Midbrain (tissue), 1 donor: ENCODE measurements at regions not wholly inside any gene's neighbourhood (a gene's known extent, or its start where the extent isn't known, plus 50 kb on each side); places are given as distances from the start of the nearest gene placed in this dataset.
"Not testable (repeated sequence)": the region's sequence is repeated elsewhere in the genome, so short reads cannot be mapped to it uniquely, and the experiment has no call there.

Experiments
- DNase-seq: peaks from one replicate; lab custom pipeline; 2025; lab: John Stamatoyannopoulos, UW

DNA sequence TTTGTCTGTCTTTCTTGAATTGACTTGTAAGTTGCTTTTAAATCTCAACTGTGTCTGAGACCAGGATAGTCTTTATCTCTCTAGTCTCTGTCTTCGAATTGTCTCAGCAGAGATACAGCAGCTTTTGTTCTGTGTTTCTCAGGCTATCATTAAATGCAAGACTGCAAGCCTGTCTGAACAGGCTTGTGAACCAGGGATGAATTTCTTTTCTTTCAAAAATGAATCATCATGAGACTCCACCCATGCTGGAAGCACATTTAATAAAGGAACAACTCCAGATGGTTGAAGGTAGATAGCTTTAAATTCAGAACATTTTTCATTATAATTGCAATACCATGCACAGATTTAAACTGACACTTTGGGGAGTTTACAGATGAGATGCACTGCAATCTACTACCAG, 155.9 kb downstream of the SEC23IP start:
- DNase-seq = no peak

DNA sequence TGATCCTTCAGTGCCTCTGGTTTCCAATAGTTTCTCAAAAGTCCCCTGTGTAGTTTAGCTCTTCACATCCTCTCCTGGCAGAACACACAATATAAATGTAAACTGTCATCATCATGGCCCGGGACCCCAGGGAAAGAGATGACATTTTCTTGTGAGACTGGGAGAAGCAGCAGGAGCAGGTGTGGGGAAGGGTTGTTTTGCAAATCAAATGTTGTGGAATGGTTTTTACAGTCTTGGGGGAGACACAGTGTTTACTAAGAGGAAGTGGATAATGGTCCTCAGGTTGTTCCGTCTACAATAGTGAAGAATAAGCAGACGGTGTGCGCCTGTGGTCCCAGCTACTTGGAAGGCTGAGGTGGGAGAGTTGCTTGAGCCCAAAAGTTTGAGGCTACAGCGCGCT, 159.1 kb downstream of the SEC23IP start:
- DNase-seq = no peak

DNA sequence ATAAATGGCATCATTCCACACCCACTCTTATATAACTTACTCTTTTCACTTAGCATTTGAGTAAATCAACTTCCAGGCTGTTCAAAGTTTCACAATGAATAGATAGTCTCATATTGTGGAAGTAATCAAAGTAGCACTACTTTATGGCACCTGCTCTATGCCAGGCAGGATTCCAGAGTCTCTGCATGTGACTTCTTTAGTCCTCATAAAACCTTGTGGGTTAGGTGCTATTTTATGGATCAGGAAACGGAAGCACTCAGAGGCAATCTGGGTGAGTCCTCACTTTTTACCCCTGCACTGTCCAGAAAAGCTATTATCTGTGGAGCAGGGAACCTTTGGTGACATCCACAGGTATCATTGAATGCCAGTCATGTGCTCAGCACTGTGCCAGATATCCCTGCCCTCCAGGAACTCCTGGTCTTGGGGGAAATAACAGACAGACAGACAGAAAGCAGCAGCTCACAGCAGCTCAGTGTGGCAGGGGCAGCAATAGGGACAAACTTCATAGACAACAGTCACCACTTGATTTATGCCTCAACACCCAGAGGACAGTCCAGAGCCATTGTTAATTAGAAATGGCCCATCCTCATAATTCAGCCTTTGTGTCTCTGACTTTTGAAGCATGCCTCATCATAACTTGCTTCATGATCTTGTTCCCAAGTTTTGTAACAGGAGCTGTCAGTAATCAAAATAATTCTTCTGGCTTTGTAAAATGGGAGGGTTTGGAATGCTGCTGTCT, 160.6 kb downstream of the SEC23IP start:
- DNase-seq = no peak

DNA sequence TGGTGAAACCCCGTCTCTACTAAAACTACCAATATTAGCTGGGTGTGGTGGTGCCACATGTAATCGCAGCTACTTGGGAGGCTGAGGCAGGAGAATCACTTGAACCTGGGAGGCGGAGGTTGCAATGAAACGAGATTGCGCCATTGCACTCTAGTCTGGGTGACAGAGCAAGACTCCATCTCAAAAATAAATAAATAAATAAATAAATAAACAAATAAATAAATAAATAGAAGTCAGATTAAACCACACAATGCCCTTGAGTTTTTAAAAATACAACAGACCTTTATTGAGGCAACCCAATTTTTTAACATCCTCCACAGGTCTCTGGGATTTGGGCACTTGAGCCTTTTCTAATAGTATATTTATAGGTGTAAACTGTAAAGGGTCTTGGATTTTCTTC, 167.3 kb downstream of the SEC23IP start:
- not testable (repeated sequence) for DNase-seq

DNA sequence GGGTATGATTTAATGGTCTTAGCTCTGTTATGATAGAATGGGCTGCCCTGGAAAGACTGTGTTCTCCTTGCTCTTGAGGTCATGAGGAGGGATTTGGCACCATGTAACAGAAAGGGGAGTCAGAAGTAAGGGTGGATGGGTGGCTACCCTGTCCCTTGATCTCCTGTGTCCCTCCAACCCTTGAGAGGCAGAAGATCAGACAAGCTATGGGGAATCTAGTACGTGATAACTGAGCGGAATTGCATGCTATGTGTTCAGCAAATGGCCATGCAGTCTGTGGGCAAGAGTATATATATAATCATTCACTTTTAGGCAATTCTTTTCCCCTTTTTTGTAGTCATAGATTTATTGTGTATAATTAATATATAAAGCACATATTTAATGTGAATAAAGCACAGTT, 174.9 kb downstream of the SEC23IP start:
- no peak for DNase-seq

DNA sequence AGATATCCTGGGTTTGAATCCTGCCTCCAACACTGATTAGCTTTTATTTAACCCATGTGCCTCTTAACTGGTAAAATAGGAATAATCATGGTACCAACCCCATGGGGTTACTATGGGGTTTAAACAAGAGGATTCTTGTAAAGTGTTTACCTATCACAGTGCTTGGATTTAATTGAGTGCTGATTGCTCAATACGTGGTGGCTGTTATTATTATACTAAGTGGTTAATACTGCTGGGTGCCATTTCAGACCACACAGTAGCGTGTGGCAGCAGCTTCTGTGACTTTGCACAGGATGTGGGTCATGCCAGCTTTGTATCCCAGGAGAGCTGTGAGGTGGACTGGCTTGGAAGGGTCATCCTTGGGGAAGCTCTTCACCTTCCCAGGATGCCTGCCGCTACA, 177.2 kb downstream of the SEC23IP start:
- DNase-seq = no peak

DNA sequence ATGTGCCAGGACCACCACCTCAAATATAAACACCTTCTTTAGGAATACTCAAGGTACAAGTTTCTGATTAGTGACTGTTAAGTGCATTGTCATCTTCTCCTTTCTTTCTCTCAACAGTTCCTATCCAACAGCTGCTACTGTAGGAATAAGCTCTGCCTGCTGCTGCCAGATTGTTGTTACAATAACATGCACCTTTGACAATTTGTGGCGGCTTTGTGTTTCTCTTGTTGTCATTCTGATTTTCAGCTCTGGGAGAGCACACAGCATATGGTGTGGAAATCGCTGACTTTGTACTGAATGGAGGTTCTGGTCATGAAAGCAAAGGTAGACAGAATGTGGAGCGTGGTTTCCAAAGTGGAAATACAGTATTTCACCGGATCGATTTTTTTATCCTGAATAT, 182.8 kb downstream of the SEC23IP start:
- DNase-seq = no peak

DNA sequence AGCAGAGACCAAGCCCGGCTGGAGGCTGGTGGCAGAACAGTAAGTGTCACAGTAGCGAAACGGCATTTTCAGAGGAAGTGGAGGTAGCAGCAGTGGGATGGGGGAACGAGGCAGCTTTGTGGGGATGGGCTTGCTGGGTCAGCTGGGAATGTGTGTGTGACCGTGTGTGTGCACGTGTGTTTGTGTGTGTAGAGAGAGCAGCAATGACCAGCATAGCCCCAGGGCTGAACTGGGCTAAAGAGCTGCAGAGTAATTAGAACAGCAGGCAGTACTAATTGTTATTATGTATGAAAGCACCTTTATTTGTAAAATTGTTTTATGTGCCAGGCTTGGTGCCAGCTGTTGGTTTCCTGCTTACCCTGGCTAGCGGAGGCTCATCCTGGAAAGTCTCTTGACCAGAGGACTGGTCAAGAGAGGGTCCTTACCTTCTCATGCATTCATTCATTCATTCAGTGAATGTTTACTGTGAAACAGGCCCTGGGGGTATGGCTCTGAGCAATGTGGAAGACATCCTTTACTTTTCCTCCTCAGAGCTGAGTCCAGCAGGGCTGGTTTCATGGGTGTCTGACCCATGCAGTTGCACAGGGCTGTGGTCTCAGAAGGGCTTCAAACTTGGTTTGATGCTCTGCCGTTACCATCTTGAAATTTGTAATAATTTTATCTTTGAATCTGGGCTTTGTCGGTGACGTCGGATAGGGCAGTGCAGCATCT, 184.6 kb downstream of the SEC23IP start:
- DNase-seq = no peak

DNA sequence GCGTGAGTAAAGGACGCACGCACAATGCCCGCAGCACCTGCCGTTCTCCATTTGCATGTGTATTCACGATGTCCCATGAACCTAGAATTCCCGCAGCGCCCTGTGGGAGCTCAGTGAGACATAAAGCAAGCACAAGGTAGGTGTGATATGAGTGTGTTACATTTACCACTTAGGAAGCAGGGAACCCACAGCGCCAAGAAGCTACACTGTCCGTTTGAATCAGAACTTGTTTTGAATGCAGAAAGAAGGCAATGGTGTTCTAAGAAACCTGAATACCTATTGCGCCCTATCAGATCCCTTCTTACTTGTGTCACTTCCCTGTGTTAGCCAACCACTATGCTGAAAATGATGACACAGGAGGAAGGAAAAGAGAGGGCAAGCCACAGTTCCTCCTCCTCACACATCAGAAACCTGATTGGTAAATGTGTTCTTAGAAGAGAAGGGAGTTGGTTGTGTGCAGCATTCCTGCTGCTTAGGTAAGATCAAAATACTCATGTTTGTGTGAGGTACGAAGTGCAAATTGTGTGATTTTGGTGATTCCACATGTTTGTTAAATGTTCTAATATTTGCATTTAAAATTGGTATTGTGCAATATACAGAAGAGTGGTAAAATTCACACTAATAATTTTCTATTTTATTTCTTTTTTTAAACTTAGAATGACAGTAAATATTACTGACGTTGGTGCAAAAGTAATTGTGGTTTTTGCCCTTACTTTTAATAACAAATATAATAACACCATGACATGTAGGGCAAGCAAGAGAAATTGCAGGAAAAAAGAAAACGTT, 185.4 kb downstream of the SEC23IP start:
- DNase-seq = no peak

DNA sequence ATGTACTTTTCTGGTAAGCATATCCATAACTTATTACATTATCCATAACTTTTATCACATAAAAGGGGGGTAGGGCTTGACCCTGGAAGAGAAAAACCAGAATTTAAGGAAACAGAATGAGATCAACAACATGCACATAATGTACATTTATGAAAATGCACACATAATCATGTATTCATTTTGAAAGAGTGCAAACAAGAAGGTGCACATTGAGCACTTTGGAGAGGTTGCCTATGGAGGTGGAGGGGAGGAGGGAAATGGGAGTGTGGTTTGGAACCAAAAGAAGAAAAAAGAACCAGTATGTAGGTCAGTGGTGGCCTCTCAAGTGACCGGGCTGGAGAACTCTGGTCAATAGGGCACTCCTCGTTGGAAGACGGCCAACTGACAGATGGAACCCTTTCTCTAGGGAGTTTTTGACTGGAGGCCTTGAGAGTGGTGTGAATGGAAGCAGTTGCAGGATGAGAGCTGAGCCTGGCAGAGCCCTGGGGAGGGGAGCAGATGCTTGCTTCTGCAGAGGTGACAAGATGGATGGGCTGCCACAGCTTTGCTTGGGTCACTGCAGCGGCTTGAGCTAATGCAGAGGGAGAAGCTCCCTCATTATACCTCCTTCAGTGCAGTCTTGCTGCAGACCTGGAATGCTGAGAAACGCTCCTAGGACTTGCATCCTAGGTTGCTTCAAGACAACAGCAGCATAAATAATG, 192.7 kb downstream of the SEC23IP start:
- no peak for DNase-seq

DNA sequence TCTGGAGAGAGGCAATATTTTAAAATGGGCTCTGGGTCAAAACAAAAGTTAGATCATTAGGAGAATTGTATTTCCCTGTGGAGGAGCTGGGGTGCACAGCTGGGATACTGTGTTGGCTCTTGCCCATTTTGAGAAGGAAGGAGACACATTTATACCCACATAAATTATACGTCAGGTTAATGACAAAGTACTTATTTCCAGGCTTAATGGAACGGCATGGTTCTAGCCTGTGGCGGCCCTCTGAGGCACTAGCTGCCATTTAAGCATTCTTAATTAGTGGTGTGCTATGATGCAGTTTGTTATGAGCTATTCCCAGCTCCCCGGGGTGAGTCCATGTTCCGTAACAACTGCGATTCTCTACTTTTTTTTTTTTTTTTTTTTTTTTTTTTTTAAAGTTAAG, 193.5 kb downstream of the SEC23IP start:
- DNase-seq = no peak

DNA sequence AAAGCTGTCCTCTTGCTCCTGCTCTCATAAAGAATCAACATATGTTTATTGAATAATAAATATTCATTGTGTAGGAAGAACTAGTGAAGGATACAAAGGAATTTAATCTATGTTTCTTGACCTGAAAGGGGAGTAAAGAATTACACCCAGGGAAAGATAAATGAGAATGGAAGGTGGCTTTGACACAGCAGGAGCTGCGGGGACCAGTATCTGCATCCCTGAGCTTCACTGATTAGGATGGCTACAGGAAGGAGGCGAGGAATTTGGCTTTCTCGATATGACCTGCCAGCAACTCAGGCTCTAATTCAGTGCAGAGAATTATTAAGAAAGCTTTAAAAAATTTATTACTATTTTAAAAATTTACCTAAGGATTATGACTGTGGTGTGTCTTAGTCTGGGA, 194.6 kb downstream of the SEC23IP start:
- DNase-seq = no peak

DNA sequence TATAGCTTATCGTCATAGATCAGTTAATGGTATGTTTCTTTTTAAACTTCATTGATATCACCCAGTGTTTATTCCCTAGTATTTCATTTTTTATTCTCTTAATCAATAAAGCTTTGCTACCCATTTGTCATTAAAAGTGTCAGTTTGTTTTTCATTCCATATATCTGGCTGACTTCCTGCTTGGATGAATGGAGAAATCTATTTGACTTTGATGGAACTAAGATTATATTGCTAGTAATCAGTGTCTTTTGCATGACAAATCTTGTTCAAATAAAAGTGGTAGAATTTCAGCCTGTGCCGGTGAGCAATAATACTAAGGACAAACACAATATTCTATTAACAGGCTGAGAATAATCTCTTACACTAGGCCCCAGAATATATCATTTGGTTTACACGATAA, 203.3 kb downstream of the SEC23IP start:
- DNase-seq = no peak

DNA sequence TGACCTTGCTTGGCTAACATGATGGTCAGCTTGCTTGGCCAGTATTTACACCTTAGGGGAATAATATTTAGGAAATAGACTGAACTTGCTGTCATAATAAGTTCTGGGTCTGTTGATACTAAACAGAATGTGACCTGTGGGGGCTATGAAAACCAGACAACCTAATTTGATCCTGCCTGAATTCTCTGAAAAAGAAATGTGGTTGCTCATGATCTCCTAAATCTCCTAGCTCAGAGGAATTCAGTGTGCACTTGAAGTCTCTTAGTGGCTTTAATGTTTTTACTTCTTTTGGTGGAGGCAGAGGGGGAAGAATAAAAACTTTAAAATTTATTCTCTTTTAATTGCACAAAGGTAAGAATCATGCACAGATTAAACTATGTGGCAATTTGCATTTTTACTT, 205.2 kb downstream of the SEC23IP start:
- DNase-seq = no peak

DNA sequence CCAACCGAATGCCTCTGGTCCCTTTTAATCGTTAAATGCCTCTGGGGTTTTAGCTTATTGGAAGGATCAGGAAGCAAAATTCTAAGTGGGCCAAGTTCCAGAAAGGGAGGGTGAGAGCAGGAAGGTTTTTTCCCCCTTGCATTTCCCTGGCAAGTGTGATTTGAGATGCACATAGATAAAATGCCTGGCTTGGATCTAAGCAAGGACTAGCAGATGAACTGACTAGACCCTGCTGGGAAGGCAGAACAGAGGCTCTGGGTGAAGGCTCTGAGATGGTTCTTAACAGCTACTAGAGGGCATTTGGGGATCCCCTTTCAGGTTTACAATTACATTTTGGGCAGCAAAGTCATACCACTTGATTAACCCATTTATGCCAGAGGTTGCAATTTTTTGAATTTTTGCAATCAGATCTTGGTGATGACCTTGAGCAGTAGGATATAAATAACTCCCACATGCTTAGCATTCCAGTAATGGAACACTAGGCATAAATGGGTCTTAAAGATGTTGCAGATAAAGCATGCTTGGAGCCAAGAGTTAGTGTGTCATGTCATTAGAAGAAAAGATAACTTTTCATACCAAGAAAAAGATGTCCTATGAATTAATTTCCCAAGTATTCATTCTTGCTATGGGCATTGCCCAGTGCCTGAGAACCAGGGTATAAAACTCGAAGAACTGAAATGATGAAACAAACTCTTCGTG, 205.9 kb downstream of the SEC23IP start:
- DNase-seq = no peak

DNA sequence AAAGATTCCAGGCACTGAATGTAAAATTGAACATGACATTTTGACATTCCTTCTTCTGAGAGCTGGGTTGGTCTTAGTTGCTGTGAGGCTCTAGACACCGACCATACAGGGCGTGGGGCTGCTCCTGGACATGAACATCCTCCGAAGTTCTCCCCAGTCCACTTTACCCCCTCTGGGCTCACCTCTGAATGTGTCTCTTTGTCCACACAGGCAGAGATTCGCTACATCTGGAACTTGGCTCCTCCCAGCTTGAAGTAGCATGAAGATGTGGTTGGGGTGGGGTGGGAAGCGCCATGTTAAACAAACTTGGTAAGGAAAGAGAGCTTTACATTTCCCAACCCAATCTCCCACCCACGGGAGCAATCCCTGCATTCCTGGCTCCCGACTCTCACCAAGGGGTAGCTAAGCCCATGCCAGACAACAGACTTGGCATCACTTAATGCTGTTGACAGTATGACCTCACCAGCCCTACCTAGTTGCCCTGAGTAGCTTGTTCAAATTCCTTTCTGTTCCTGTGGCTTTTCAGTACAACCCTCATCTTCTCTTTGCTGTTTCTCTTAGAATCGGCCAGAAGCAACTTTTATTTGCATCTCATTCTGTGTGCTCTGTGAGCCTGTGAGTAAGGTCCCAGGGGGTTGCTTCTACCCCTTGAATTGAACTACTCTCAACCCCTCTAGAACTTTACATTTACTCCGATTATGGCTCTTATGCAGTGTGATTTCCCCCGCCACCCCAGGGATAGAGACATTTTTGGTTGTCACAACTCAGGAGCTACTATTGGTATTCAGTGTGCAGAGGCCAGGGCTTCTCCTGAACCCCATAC, 211.4 kb downstream of the SEC23IP start:
- DNase-seq = no peak

DNA sequence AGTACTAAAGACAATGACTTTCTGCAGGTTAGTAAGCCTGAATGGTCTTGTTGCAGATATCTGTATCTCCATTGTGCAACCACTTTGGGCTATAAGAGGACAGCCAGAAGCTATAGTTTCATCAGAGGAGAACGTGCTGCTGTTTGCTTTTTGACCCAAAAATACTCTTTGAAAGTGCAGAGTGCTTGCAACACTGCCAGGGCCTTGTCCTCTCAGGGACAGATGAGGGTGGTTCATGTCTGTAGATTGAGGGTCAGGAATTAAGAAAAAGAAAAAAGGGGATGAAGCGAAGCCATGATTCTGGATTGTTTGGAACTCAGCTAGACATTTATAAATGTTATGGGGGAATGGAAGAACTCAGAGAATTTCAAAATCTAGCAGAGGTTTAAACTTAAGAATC, 212.5 kb downstream of the SEC23IP start:
- DNase-seq = no peak

DNA sequence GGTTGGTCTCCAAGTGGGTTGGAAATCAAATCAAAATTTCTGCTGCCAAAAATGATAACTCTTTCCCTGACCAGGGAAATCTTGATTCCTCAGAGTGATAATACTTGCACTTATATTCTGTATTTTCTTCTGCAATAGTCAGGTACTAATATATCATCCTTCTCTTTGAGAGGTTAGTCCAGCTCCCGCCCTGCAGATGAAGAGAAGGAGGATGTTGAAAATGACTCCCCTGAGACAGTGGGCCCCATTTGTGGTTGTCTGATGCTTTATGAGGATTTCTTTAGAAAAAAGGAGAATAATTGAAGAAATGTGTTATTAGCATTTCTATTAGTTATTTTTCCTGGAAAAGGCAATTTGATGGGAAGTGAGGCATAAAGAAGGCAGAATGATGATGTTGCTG, 213.0 kb downstream of the SEC23IP start:
- no peak for DNase-seq

DNA sequence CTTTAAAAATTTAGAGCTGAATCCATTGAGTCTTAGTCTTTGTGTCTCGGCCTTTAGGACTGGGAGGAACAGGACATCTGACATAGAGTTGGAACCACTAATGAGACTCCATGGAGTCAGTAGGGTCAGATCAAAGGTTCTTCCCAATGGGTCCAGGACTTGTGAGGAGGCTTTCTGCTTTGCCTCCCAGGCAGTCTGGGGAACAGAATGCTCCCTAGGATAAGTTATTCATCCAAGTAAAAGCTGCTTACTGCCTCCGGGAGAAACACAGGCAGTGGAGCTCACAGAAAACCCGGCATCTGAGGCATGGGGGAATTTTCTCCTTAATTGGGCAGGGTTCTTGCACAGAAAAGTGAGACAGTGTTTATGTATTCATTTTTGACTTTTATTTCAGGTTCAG, 216.4 kb downstream of the SEC23IP start:
- DNase-seq = no peak

DNA sequence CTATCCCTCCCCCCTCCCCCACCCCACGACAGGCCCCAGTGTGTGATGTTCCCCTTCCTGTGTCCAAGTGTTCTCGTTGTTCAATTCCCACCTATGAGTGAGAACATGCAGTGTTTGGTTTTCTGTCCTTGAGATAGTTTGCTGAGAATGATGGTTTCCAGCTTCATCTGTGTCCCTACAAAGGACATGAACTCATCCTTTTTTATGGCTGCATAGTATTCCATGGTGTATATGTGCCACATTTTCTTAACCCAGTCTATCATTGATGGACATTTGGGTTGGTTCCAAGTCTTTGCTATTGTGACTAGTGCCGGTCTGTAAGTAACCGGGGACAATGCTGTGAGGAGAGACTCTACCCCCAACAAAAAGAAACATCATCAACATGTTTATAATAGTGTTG, 217.2 kb downstream of the SEC23IP start:
- not testable (repeated sequence) for DNase-seq

DNA sequence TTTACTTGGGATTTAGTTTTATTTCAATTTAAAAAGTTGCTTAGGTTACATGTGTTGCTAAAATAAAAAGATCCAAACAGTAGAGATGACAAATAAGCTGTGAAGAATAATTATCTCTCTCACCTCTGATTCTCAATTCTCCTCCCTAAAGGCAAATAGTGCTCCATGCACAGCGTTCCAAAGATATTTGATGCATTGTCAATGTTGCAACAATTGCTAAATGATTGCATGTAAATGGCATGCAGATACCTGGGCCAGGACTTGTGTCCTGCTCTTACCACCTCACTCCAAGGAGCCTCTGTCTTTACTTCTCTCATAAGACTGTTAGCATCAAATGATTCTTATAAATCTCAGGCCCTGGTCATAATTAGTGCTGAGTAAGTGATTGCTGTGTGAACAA, 217.7 kb downstream of the SEC23IP start:
- no peak for DNase-seq
